Cardiac septum (tissue), 1 donor: ENCODE measurements at regions not wholly inside any gene's neighbourhood (a gene's known extent, or its start where the extent isn't known, plus 50 kb on each side); places are given as distances from the start of the nearest gene placed in this dataset.

Experiments
- DNase-seq: peaks from one replicate; pipeline ENCODE4 v3.0.0-alpha.2; 2020; ENCODE audit warnings: low spot score
- intact Hi-C: fragments of 100-400 bp; cut with DNase I; formaldehyde crosslinking; loops from one replicate; pipeline ENCODE4 v1.14.0; 2022
- donor health status: DM: no; HTN: no; CAD: no.

GRCh38 chr19:30183807-30184490 is 188.2 kb upstream of the ZNF536 start:
- DNase-seq, result no peak
- intact Hi-C loops, result no loop called here

GRCh38 chr19:30202060-30202600 is 170.1 kb upstream of the ZNF536 start:
- peak; percentile 14 for DNase-seq

DNA sequence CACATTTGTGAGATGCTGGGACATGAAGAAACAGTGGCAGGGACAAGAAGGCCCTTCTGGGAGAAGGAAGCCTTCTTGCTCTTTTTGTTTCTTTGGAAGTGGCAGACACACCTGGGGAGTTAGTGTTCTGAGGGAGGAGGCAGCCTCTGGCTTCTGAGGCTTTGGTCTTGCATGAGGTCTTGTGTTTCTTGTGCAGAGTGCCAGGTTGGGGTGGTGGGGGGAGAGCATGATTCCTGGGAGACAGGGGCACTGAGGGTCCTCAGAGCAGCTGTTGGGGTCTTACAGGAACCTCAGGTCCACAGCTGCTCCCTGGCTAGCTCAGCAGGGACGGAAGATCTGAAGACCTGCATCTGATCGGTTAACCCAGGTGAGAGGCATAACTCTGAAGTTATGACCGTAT is 167.5 kb upstream of the ZNF536 start:
- peak; percentile 19 for DNase-seq
- intact Hi-C loops, result no loop called here

More at GRCh38 chr19:30202060-30202600, 170.1 kb upstream of the ZNF536 start:
- intact Hi-C loops, result no loop called here

DNA sequence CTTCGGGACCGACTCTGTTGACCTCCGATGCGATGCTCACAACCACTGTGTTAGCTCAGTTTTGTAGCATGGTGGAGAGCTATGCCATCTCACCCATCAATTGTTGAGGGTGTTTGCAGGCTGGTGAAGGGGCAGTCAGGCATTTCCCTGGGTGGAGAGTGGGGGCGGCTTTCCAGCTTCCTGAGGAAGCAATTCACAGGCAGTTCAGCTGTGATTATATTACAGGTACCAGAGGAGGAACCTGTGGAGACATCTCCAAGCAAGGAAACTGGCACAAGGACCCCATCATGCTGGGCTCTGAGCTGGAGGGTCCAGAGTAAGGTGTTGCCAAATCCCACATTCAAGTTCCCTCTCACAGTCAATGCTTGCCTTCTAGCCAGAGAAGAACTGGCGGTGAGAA is 166.0 kb upstream of the ZNF536 start:
- intact Hi-C loops, result no loop called here
- DNase-seq, result peak; percentile 50

DNA sequence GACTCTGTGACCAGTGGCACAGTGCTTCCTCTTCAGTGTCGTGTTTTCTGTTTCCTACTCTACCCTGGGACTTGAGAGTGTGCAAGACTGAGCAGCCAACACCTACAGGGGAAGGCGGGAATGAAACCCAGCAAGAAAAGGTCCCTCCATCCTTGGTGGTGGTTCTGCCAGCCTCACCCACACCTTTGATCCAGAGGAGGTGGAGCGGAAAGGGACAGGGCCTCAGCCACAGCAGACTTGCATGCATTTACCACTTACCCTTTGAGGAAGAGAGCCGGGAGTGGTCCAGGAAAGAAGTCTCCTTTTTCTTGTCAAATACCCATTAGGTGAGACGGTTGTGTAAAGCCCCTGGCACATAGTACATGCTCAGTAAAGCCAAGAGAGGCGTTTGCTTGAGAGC is 164.8 kb upstream of the ZNF536 start:
- peak; percentile 38 for DNase-seq
- intact Hi-C loops, result no loop called here

GRCh38 chr19:30208436-30209060 is 163.6 kb upstream of the ZNF536 start:
- intact Hi-C loops, result no loop called here

GRCh38 chr19:30209617-30210600 is 162.3 kb upstream of the ZNF536 start:
- intact Hi-C loops, result no loop called here
- DNase-seq, result peak; percentile 47

More at GRCh38 chr19:30208436-30209060, 163.6 kb upstream of the ZNF536 start:
- DNase-seq, result peak; percentile 61

DNA sequence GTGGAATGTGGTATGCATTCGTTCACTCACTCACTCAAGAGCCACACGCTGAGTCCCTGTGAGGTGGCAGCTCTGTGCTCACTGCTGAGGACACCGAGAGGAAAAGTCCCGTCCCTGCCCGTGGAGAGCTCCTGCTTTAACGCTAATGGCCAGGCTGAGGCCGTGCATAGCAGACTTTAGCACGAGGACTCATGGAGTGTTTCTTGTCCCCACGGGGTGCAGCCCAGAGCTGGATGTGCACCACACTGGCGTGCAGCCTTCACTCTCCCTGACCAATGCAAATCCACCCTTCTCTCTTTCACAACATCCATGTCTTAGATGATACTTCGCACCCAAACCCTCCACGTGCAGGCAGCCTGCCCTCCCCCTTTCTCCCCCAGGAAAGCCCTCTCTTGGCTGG is 159.6 kb upstream of the ZNF536 start:
- DNase-seq, result peak; percentile 63
- intact Hi-C loops, result no loop called here

DNA sequence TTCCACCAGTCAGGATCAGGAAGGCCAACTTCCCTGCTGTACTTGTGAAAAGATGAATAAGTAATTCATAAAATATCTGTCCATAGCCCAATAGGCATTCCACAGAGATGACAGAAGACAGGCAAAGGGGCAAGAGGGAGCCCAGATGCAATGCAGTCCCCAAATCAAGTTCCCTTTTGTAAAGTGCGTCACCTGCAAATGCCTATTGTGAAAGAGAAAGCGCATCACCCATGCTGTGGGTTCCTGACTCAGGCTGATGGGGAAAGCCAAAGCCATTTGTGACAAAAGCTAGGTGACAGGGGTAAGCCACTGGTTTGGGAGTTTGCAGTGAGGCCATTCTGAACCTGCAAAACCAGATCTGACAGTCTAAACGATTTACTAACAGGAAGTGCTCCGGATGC is 157.5 kb upstream of the ZNF536 start:
- DNase-seq, result peak; percentile 12
- intact Hi-C loops, result no loop called here

- intact Hi-C loops, result no loop called here
- DNase-seq, result no peak
Observed at GRCh38 chr19:30215248-30215647, 156.9 kb upstream of the ZNF536 start.

DNA sequence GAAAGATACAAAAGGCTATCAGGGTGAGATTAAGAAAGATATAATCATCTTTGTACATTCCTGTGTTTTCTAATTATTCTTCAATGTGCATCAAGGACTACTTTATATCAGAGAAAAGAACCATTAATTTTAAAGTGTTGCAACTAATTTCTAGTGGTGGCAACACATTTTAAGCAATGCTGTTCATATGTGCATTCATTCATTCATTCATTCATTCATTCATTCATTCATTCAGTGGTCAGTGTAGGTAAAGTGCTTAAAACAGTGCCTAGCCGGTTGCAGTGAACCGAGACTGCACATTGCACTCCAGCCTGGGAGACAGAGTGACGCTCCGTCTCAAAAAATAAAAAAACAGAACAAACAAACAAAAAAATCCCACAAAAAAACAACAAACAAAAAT is 155.7 kb upstream of the ZNF536 start:
- intact Hi-C loops, result no loop called here
- DNase-seq, result peak; percentile 14

DNA sequence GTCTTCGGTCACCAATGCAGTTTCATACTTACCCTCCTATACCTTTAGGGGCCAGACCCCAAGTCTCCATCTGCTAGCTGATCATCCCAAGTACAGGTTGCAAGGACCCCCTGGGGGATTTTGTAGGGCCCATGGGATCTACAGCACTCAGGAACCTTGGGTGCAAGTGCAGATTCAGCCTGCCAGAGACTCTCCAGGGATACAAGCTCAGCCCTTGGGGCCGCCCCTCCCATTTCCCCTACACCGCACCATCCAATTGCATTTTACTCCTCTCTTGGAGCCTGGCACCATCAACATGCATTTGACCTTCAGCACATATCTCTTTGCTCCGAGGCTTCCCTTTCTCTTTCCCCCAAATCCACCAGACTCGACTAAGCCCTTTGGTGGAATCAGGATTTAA is 154.7 kb upstream of the ZNF536 start:
- intact Hi-C loops, result no loop called here
- peak; percentile 47 for DNase-seq

- DNase-seq, result no peak
- intact Hi-C loops, result loop anchor here (5.0 to 10.0 kb wide), 3 partner anchors 345 to 443 kb away; no protein-coding TSS in a partner anchor
Observed at GRCh38 chr19:30219702-30220101, 152.5 kb upstream of the ZNF536 start.

DNA sequence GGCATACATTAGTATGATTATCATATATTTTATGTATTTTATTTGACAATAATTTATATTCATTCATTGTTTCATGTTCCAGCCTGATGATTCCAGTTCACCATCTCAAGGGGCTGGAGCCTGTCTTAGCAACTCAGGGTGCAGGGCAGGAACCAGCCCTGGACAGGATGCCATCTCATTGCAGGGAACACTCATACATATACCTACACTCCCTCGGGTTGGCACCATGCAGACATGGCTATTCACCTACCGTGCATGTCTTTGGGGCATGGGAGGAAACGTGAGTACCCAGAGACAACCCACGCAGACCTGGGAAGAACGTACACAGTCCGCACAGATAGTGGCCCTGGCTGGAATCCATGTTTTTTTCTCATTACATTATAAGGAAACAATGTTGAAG is 151.0 kb upstream of the ZNF536 start:
- DNase-seq, result no peak
- intact Hi-C loops, result loop anchor here (5.0 to 10.0 kb wide), 3 partner anchors 346 to 441 kb away; no protein-coding TSS in a partner anchor

DNA sequence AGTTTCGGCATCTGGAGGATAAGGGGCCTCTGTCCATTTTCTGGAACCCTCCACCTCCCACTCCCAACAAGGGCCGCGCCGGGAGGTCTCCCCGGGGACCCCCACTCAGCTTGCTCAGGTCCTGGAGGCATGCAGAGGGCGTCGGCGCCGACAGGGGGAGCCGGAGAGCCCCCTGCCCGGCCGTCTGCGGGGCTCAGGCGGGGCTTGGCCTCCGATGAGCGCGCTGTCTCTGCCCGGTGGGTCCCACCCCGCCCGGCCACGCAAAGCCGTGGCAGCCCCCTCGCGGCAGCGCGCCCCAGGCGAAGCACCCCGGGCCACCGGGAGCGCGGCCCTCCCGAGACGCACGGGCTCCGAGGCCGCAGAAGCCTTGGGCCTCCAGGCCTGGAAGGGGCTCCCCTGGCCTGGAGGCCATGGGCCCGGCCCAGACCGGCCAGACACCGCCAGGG is 149.7 kb upstream of the ZNF536 start:
- intact Hi-C loops, result loop anchor here (5.0 to 10.0 kb wide), 3 partner anchors 348 to 440 kb away; no protein-coding TSS in a partner anchor

GRCh38 chr19:30222992-30223865 is 149.0 kb upstream of the ZNF536 start:
- intact Hi-C loops, result loop anchor here (5.0 to 10.0 kb wide), 3 partner anchors 348 to 439 kb away; no protein-coding TSS in a partner anchor
- DNase-seq, result peak; percentile 72

More for the DNA sequence above, 149.7 kb upstream of the ZNF536 start:
- peak; percentile 58 for DNase-seq

DNA sequence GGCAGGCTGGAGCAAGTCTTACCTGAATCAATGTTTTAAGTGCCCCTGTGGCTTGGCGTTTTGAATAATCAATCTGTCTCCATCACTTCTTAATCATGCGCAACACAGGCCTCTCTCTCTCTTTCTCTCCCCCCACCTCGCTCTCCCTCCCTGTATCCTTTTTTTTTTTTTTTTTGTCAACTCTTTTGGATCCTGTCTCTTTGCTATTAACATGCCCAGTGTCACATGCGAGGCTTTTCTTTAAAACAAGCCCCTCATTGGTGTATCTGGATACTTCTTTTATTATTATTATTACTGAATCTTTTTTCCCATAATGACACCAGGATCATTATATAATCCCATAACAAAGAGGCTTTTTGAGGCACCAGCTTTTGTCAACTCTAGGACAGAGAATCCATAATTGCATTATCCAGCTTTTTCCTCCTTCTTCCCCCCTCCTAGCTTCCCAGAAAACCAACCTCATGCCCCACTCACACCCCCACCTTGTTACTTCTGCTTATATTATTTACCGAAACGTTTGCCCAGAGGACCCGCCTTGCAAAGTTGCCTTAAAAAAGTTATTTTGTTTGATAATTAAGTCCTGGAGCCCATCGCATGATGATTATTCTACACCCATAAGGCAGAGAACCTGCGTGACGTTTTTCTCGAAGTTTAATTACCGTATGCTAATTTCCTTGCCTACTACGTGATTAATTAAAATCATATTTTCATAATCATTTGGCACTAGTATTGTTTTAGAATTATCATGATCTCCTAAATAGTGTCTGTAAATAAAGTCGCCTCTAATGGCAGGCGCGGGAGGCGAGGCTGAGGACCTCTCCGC is 148.1 kb upstream of the ZNF536 start:
- intact Hi-C loops, result loop anchor here (5.0 to 10.0 kb wide), 3 partner anchors 349 to 438 kb away; no protein-coding TSS in a partner anchor
- no peak for DNase-seq
